HUES48 (cell line): ENCODE measurements at regions not wholly inside any gene's neighbourhood (a gene's known extent, or its start where the extent isn't known, plus 50 kb on each side); places are given as distances from the start of the nearest gene placed in this dataset.

ENCODE experiments used
- H3K27ac ChIP-seq: one replicate; pipeline ENCODE4 v1.7.0; 2013; ENCODE audit warnings: low read depth, low read length, inconsistent platforms
- H3K27me3 ChIP-seq: 2 replicates; pipeline ENCODE4 v1.6.1; 2013; ENCODE audit warnings: mild to moderate bottlenecking, low read length; ENCODE audit not compliant: control insufficient read depth, insufficient read depth
- H3K36me3 ChIP-seq: 2 replicates; pipeline ENCODE4 v1.6.1; 2013; ENCODE audit warnings: low read length; ENCODE audit not compliant: control insufficient read depth, insufficient read depth
- H3K4me1 ChIP-seq: 2 replicates; pipeline ENCODE4 v1.6.1; 2013; ENCODE audit warnings: mild to moderate bottlenecking, low read length; ENCODE audit not compliant: control insufficient read depth, insufficient read depth
- H3K4me3 ChIP-seq: 2 replicates; pipeline ENCODE4 v1.5.1; 2013; ENCODE audit warnings: mild to moderate bottlenecking, low read depth, low read length
- H3K9ac ChIP-seq: 2 replicates; pipeline ENCODE4 v1.6.1; 2013; ENCODE audit warnings: mild to moderate bottlenecking, low read depth, low read length, moderate library complexity
- H3K9me3 ChIP-seq: 2 replicates; pipeline ENCODE4 v1.6.1; 2013; ENCODE audit warnings: low read length; ENCODE audit not compliant: control insufficient read depth, insufficient read depth

DNA sequence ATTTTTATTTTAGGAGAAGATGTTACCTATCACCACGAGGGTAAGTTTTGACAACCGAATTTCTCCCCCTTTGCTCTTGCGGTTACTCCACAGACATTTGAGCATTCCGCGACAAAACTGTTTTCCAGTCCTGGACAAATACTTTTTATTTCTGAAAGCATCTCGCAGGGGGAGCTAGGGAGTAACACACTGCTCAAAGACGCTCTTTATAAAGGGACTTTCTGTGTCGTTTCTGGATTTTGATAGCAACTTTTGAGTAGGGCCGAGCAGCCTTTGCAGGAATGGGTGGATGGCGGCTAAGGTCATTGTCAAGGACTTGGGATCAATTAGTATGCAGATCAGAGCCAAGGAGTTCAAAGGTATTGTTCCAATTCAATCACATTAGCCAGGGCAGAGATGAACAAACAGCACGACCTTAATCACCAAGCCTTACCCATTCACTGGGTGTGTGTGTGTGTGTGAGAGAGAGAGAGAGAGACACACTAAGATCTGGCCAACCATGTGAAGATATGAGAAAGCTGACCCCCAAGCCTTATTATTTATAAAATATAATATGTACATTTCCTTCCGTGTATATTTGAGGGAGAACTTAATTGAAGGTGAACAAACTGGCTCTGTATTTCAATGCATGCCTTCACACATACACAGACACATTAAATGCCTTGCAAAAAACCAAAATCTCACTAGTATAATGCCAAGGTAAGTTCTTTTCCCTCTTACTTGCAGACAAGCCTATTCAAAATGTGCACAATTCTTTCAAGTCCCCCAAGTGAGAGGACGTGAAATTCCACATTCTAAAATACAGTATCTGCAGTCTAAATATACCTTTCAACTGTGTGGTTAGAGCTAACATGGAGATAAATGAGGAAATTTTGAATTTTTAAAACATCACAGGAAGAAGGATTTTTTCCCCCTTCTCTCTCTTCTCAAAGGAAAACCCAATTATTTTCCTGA lies 613.8 kb downstream of the VRK1 start:
- no peaks in the 10 kb centered on the region for H3K9me3 ChIP-seq
- H3K27me3 ChIP-seq = peaks cover 26% of the 10 kb centered on the region
- no peak overlapping the region for H3K9ac ChIP-seq
- no peaks in the 10 kb centered on the region for H3K36me3 ChIP-seq
- H3K4me1 ChIP-seq = peaks cover 70% of the 10 kb centered on the region
- peak overlapping the region; percentile 23 for H3K27ac ChIP-seq
- peak overlapping the region; percentile 54 for H3K4me3 ChIP-seq

DNA sequence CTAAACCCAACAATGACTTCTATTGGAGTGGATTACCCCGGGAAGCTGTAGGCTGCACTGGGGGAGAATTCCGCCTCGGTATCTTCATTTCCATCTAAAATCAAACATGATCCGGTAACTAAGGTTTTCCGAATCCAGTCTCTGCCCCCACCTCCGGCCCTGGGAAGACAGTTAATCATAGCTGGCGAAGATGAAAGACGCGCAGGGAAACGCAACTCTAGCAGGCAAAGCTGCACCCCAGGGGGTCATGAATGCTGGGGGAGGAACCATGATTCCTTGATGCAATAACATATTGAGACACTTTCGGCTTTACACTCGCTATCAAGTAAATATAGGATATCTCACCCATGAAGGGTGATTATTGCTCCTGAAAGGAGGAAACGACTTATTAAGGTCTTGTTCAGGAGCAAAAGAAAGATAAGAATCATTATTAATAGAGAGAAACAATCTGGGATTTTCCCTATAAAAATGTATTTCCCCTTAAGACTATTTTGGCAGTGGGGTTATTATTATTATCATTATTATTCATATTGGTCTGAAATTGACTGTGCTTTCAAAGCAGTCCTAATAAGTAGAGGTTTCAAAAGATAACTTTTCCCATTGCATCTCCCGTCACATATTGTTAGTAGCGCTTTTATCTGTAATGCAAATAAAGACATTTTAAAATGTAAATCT lies 614.9 kb downstream of the VRK1 start:
- Histone ChIP-seq H3K27me3 (peaks cover 26% of the 10 kb centered on the region), H3K9me3 (no peaks in the 10 kb centered on the region), H3K4me3 (peak overlapping the region; percentile 54), H3K27ac (peak overlapping the region; percentile 23), H3K36me3 (no peaks in the 10 kb centered on the region), H3K9ac (no peak overlapping the region), H3K4me1 (peaks cover 79% of the 10 kb centered on the region)

DNA sequence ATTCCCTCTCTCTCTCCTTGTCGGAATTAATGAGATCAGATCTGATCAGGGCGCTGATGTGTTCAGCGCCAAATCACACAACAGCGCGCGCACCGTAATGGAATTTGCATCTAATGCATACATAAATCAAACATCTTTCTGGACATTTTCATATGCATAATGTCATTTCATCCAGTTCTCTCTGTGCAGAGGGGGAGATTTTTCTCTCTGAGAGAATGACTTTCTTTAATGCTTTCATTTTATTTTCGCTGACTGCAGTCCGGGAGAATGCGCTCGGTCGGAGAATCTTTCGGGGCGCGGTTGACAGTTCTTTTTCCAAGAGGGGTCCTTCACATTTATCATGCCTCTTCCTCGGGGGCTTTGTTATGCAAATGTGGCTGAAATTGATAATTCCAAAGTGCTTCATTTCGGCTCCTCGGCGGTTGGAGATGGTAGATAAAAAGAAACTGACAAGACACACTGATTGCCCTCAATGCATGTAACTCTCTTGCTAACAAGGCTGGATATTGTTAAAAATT lies 615.9 kb downstream of the VRK1 start:
- Histone ChIP-seq H3K9ac (no peak overlapping the region), H3K27ac (no peak overlapping the region), H3K9me3 (no peaks in the 10 kb centered on the region), H3K4me3 (peak overlapping the region; percentile 54), H3K4me1 (peaks cover 70% of the 10 kb centered on the region), H3K36me3 (no peaks in the 10 kb centered on the region), H3K27me3 (peaks cover 26% of the 10 kb centered on the region)

DNA sequence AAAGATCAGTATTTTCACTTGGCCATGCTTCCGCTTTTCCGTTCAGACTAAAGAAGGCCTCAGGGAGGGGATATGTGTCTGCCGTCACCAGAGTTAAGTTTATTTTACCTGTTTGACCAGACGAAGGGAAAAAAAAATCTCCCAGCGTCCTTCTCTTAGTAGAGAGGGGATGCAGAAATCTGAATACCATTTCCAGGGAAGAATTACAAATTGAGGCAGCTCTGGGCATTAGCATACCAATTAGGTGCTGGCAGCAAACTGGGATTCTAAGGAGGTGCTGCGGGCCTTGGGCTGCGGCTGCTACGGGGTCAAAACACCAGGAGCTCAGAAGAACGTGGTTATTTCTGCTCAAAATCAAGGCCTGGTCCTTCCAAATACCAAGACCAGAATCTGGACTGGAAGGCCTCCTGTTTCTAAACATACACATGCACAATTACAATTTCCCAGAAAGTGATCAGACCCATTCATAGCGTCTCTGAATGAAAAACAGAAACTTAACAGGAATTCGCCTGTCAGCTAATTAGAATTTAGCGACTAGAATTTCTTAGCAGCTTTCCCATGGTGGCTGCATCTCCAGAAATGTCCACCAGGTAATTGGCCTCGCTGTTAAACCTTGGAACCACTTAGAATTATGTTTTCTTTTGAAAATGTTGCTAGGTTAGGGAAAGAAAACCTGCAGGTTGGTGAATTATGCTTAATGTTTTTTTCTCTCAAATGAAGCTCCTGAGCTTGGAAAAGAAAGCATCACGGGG lies 617.0 kb downstream of the VRK1 start:
- Histone ChIP-seq H3K27me3 (peaks cover 26% of the 10 kb centered on the region), H3K9ac (peak overlapping the region; percentile 42), H3K27ac (peak overlapping the region; percentile 84), H3K4me1 (peaks cover 63% of the 10 kb centered on the region), H3K4me3 (peak overlapping the region; percentile 54), H3K36me3 (no peaks in the 10 kb centered on the region), H3K9me3 (no peaks in the 10 kb centered on the region)

DNA sequence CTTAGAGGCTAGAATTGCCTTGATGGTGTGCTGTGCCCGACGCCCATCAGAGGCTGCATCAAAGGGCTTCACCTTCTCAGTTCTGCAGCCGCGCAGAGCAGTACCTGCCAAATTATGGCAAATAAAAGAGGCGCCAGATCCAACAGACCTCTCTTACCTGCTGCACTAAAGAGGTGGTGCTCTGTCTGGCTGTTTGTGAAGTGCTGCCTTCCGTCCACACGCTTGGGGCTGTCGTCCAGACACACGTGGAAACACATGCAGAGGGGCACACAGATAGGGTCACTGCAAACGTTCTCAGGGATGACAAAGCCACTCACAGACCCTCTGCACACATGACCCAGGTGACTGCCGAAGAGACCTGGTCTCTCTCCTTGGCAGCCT lies 617.5 kb downstream of the VRK1 start:
- H3K27ac ChIP-seq = peak overlapping the region; percentile 84
- no peaks in the 10 kb centered on the region for H3K36me3 ChIP-seq
- no peak overlapping the region for H3K4me3 ChIP-seq
- peaks cover 26% of the 10 kb centered on the region for H3K27me3 ChIP-seq
- no peaks in the 10 kb centered on the region for H3K9me3 ChIP-seq
- H3K4me1 ChIP-seq = peaks cover 63% of the 10 kb centered on the region
- no peak overlapping the region for H3K9ac ChIP-seq

DNA sequence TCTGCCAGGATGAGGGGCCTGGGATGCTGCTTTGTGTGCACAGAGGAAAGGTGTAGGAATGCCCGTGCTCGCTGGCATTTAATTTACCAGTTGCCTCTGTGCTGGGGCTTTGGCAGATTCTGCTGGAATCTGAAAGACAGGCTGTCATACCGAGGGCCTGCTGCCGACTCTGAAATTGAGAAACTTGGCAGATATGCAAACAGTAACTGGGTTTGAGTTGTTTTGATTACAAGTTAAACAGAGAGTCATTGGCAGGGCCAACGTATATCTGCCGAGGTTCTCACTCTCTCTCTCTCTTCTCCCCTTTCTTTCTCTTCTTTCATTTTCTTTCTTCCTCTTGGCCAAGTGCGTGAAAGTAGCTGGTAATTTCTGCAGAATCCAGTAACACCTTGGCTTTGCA lies 618.7 kb downstream of the VRK1 start:
- H3K27me3 ChIP-seq = peaks cover 21% of the 10 kb centered on the region
- H3K4me3 ChIP-seq = no peak overlapping the region
- no peaks in the 10 kb centered on the region for H3K36me3 ChIP-seq
- H3K4me1 ChIP-seq = peaks cover 57% of the 10 kb centered on the region
- H3K9me3 ChIP-seq = no peaks in the 10 kb centered on the region
- H3K9ac ChIP-seq = no peak overlapping the region
- no peak overlapping the region for H3K27ac ChIP-seq

DNA sequence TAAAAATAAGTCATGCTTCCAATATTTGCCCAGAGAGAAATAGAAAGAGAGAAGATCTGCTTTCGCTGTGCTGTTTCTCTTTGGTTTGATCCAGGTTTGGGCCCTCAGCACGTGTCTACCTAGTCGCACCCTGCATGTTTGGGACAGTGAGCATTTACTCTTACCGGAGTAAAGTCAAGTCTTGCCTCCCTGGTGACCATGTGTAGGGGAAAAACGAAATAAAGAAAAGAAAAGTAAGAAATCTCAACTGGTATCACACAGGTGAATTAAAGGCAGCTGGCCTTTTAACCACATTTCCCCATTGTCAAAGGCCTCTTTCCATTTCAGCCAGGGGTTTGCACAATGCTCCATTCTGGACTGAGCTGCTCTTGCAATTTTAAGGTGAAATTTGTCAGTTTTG lies 619.4 kb downstream of the VRK1 start:
- H3K27me3 ChIP-seq = peaks cover 14% of the 10 kb centered on the region
- H3K9ac ChIP-seq = no peak overlapping the region
- H3K4me1 ChIP-seq = peaks cover 50% of the 10 kb centered on the region
- H3K36me3 ChIP-seq = no peaks in the 10 kb centered on the region
- H3K4me3 ChIP-seq = no peak overlapping the region
- no peak overlapping the region for H3K27ac ChIP-seq
- H3K9me3 ChIP-seq = no peaks in the 10 kb centered on the region

DNA sequence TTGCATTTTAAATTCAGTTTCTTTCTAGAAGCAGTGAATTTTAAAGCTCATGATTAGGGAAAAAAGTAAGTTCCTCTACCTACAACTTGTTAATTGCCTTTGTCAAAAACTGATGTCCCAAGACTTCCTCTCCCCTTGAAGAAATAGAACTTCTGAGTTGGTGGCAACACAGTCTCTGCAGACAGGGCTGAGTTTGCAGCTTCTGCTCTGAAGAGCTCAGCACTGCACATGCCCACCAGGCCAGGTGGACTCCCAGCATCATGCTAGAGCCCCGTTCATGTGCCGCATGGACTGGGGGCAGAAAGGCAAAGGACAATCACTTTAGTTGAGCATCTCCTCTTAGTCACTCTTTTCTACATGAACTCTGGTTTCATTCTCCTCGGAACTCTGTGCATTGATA lies 620.1 kb downstream of the VRK1 start:
- H3K27ac ChIP-seq = no peak overlapping the region
- H3K27me3 ChIP-seq = peaks cover 7% of the 10 kb centered on the region
- H3K4me3 ChIP-seq = no peak overlapping the region
- H3K9ac ChIP-seq = no peak overlapping the region
- no peaks in the 10 kb centered on the region for H3K9me3 ChIP-seq
- H3K4me1 ChIP-seq = peaks cover 43% of the 10 kb centered on the region
- no peaks in the 10 kb centered on the region for H3K36me3 ChIP-seq

DNA sequence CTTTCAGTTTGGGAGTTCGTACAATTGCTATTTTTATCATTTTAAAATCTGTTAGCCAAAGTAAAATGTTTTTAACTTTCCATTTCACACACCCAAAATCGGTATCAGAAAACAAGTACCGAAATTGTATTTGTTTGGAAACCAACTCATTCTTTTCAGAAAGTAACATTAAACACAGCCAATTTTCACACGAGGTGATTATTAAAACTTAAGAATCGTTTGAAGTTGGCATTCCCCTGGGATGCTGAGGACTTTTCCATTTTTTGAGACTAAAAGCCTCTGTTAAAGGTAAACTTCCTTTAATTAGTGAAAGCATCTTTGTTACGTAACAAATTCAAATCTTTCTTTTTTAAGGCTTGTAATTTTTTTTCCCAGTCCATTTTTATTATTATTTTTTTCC lies 623.0 kb downstream of the VRK1 start:
- Histone ChIP-seq H3K4me1 (peaks cover 24% of the 10 kb centered on the region), H3K27ac (no peak overlapping the region), H3K4me3 (no peak overlapping the region), H3K9me3 (no peaks in the 10 kb centered on the region), H3K9ac (no peak overlapping the region), H3K27me3 (no peaks in the 10 kb centered on the region), H3K36me3 (no peaks in the 10 kb centered on the region)

DNA sequence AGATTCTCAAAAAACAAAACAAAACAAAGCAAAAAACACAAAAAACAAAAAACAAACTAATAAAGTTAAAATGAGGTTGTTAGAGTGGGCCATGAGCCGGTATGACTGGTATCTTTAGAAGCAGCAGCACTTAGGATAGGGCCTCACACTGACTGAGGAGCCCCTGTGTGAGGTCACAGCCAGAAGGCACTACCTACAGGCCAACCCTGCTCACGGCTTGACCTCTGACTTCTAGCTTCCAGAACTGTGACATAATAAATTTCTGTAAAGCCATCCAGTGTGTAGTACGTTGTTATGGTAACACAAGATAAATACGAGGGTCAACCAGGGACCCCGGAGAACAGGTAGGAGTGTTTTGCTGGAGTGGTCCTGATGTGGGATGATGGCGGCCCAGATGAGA lies 629.6 kb downstream of the VRK1 start:
- Histone ChIP-seq H3K27me3 (no peaks in the 10 kb centered on the region), H3K9me3 (no peaks in the 10 kb centered on the region), H3K27ac (no peak overlapping the region), H3K4me1 (0 out of 2 replicates have a peak, but pooled peaks cover 6% of the 10 kb centered on the region), H3K4me3 (no peak overlapping the region), H3K36me3 (no peaks in the 10 kb centered on the region), H3K9ac (no peak overlapping the region)
